ENCODE measurements at regions not wholly inside any gene's neighbourhood (a gene's known extent, or its start where the extent isn't known, plus 50 kb on each side); places are given as distances from the start of the nearest gene placed in this dataset.

- DNase-seq = no peak
Measured at GRCh38 chr15:96019114-96019513, 311.4 kb upstream of the NR2F2 start.

DNA sequence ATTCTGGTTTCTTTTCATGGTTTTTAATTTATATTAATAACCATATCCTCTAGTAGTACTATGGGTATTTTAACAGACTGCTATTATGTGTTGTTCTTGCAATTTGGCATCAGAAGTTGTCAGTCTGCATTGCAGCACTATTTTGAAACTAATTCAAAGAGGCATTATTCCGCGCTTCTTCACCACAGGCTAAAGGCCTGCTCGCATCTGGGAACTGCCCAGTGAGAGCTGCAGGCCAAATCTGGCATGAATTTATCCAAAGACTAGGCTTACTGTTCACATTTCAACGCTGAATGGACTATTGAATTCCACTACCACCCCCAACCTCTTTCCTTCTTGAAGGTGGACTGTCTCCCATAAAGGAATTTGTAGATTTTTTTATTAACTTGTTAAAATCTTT, 310.4 kb upstream of the NR2F2 start:
- no peak for DNase-seq

DNA sequence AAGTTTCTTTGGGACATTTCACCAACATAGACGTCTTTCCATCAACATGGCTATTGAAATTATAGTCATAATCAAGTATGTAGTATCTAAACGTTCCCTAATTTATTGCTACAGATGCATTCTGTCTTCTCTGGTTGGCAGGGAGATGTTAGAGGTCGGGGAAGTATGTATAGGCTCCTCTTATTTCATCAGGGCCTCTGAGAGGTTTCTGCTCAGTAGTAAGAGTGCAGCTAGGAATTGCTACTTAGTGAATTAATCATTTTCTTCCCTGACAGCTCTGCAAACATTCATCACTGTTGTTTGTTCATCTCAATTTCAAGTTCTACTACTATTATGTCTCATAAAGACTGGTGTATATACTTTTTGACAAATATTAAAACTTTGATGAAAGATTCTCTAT, 309.7 kb upstream of the NR2F2 start:
- DNase-seq = no peak

DNA sequence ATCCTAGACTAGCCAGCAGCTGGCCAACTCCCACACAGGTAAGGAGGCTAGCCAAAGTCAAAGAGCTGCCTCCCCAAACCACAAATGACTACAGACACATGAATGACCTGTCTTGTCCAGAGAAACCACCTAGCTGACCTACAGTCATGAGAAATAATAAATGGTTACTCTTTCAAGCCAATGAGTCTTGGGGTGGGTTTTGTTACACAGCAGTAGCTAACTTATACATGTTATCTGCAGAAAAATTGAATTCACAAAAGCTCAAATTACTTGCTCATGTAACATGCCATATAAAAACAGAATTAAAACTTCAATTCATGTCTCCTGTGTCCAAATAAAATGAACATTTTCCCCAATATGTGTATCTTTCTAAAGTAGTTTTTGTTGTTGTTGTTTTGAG, 307.4 kb upstream of the NR2F2 start:
- no peak for DNase-seq

- no peak for DNase-seq
Measured at GRCh38 chr15:96027501-96027900, 303.0 kb upstream of the NR2F2 start.

DNA sequence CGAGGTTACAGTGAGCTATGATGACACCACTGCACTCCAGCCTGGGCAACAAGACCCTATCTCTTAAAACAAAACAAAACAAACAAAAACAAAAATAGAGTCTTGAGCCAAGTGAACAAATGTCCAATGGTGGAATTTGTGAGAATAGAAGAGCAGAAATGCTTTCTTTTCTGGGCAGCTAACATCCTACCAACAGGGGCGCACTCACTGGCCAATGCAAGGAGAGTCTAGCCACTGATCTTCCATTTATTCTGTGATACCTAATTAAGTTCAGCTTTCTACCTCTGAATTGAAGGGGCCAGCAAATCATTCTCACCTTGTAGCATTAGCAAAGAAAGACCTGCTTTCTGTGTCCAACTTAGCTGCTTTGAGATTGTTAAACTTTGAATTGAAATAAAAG, 301.9 kb upstream of the NR2F2 start:
- no peak for DNase-seq

GRCh38 chr15:96029172-96029571, 301.3 kb upstream of the NR2F2 start:
- DNase-seq = no peak

GRCh38 chr15:96031426-96032110, 298.9 kb upstream of the NR2F2 start:
- DNase-seq = no peak

- DNase-seq = no peak
Measured at GRCh38 chr15:96035091-96035490, 295.4 kb upstream of the NR2F2 start.

DNA sequence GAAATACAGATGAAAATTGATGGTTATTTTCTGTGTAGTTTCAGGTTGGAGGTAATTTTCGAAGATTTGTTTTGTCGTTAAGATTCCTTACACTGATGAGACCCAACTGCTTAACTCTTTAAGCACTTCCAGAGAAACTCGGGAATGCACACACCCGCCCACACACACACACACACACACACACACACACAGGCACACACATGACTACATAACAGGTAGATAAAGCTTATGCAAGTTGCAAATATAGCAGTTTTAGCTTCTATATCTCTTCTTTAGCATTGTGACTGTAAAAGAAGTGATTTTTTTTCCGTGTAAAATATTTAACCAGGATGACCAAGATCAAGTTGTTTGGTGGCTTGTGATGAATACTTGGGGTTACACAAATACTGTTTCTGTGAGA, 294.9 kb upstream of the NR2F2 start:
- DNase-seq = no peak

DNA sequence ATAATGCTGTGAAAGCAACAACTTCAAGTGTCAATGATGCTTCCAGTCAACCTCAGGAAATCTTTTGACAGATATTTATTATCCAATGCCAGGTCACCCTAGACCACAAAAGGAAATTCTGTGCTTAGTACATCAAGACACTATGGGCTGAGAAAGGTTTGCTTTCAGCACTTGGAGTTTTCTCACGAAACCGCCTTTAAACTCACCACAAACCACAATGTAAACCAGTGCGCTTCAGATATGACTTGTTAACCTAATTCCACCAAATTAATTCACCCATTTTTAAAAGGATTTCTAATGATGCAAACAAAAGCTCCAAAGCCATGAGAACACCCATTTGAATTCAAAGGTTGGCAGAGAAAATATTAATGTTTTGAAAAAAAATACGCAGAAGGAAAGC, 292.9 kb upstream of the NR2F2 start:
- DNase-seq = no peak

DNA sequence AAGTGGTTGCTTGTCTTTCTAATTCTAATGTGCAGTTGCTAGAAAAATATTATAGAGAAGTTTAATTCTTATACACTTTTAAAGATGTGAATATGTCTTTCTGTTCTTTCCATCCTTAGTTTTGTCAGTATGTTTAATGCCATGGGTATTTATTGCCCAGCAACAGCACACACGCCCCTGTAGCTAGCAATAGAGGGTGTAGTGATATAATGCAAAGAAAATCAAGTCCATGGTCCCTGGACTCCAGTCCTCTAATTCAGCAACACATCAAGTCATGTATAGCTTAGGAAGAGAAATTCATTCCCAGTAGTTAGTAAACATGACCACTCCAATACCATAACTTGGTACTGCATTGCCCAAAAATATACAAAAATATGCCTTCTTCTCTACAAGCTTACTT, 292.4 kb upstream of the NR2F2 start:
- DNase-seq = no peak

DNA sequence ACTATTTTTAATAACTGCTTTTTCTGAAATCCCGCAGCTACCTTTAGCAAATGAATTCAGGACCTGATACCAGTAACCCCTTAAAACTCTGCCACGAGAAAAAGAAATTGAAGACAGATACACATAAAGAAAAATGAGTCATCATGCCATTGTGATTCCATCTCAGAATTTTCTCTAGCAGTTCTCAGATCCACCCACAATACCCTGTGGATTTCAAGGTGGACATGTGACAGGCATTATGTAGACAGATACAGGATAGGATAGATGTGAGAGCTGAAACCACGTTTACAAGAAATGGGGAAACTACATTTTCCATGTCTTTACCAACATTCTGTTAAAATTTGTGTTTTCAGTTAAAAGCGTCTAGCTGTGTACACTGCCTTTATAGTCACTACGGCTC, 291.9 kb upstream of the NR2F2 start:
- DNase-seq = no peak

- DNase-seq = no peak
Measured at GRCh38 chr15:96041982-96042733, 288.3 kb upstream of the NR2F2 start.

- DNase-seq = no peak
Measured at GRCh38 chr15:96042734-96043224, 287.7 kb upstream of the NR2F2 start.

DNA sequence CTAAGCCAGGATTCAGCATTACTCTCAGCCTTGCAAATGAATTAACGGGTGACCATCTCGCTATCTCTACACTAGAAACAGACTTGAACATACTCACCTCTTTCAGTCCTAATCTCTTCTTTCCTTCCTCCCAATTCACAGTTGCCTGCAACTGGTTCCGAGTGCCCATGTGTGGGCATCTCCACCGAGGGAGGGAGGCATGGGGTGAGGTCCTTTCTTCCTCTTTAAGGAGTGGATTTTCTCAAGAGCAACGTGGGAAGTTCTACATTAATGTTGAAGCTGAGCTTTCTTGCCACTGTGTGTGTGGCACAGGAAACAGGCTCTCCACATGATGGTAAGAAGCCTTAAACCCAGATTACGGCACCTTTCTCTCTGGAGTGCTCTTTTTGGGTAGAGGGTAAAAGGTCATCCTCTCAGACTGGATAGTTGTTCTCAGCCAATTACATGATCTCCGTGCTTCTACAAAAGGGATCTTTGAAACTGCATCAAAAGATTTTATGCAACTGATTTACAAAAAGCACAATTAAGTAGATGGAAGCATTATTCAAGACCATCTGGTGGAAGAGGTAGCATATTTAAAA, 286.8 kb upstream of the NR2F2 start:
- no peak for DNase-seq

- DNase-seq = no peak
Measured at GRCh38 chr15:96046620-96047240, 283.8 kb upstream of the NR2F2 start.

DNA sequence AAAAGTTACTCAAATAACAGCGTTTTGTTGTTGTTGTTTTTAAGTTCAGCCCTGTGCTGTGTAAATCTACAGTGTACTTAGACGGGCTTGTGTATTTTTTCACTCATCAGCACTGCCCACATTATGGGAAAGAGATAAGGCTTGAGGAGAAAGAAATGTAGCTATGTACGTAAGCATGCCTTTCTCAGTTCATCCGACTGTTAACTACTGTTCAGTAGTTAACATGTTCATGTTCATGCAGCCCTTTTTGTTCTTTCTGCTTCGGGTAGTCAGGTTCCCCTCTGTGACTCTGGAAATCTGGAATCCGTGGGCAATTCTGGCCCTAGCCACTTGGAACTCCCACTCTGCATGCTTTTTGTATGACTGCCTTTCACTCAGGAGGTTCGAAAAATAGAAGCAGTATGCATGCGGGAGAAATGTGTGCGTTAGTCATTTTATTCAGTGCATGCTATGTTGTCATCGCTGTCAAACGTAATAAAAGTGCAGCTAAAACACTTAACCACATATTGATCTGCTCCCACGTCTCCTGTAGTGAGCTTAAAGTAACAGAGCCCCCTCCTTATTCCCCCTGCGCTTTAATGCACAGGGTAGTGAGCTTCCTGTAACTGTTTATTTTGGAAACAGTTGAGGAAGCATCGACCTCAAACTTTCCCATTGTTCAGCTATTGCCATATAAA, 283.1 kb upstream of the NR2F2 start:
- DNase-seq = no peak

- DNase-seq = no peak
Measured at GRCh38 chr15:96049323-96049722, 281.2 kb upstream of the NR2F2 start.

GRCh38 chr15:96049766-96050165, 280.7 kb upstream of the NR2F2 start:
- DNase-seq = no peak

DNA sequence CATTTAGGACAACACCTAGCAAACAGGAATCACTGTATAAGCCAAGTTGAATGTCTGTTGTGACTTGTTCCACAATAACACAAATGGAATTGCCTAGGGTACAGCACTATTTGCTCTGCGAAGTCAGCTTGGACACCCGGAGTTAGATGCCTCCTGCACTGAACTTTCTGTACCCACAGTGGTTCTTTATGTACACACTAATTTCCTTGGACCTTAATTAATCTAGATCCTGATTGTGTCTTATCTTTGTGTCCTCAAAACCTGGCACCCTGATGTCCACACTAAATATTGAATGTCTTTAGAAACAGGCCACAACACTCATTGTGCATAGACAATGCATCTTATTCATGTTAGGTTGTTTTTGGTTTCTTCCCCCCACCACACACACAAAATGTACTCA, 278.9 kb upstream of the NR2F2 start:
- DNase-seq = no peak

GRCh38 chr15:96052154-96052553, 278.3 kb upstream of the NR2F2 start:
- DNase-seq = no peak

DNA sequence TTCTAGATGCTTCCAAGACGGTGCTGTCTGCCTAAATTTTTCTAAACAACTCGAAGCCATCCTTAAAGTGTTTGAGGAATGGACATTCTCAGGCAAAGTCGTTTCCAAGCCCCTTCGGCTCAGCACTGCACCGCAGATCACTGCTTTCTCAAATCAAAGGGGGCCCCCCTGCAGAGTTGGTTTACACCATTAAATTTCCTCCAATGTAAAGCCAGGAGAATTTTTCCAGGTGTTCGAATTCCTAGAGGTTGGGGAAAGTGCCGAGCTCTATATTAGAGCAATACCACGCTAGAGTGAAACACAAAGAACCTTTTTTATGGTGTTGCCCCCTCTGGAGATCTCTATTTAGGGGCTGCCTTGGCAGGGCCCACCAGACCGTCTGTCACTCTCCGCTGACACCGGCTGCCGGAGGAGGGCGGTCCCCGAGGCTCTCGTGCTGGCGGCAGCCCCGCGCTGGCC, 277.9 kb upstream of the NR2F2 start:
- no peak for DNase-seq
